ENCODE measurements at regions not wholly inside any gene's neighbourhood (a gene's known extent, or its start where the extent isn't known, plus 50 kb on each side); places are given as distances from the start of the nearest gene placed in this dataset.

DNA sequence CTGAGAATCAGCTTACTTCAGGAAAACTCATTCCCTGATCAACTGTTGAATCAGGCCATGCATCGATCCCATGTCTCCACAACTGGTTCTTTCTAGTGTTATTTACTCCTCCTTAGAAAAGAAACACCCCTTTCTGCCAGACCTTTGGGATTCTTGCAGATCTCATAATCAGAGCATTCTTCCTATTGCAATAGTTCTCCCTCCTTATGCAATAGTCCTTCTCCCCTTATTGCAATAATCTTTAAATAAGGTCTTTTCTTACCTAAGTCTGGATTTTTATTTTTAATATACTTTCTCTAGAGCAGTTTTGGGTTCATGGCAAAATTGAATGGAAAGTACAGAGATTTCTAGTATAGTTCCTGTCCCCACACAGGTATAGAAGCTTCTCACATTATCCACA, 141.9 kb upstream of the SGO1 start:
- TF ChIP-seq POLR2A (IDR thresholded peaks at IDR 0.05) (no peak), EP300 (IDR thresholded peaks at IDR 0.05) (no peak)

Measured in tibial nerve (tissue), 3 donors.